B cell (primary cell): ENCODE measurements at regions not wholly inside any gene's neighbourhood (a gene's known extent, or its start where the extent isn't known, plus 50 kb on each side); places are given as distances from the start of the nearest gene placed in this dataset.

Experiments used
- ATAC-seq: fragments of 200-7000 bp; cut with Tn5 transposase; one replicate; pipeline ENCODE4 v1.10.0; 2021; ENCODE audit warnings: low read depth, mild to moderate bottlenecking, moderate number of reproducible peaks, moderate library complexity
- CTCF ChIA-PET: fragments of 350-600 bp; sonication (Branson Sonifier 250); formaldehyde crosslinking; loops from one replicate; lab custom pipeline; 2021; ENCODE audit warnings: antibody characterized with exemption, inconsistent platforms; lab: Charles Lee
- POLR2A ChIA-PET: fragments of 350-600 bp; sonication (Branson Sonifier 250); formaldehyde crosslinking; loops from one replicate; lab custom pipeline; 2021; ENCODE audit warnings: antibody characterized with exemption; lab: Charles Lee
- DNase-seq: peaks from one replicate; pipeline ENCODE4 v3.0.0; 2013
- H2AFZ ChIP-seq: 2 replicates; pipeline ENCODE4 v1.6.1; 2012; ENCODE audit warnings: mild to moderate bottlenecking, low read depth, low read length; ENCODE audit not compliant: insufficient read depth, poor library complexity, severe bottlenecking
- H3K27ac ChIP-seq, 2 donors: 1 replicate in 1 of 2; 2 replicates in 1 of 2; pipeline ENCODE4 v1.5.1; 2012 to 2013; ENCODE audit warnings: low read length in 2 of 2, mild to moderate bottlenecking in 2 of 2, moderate library complexity in 1 of 2
- H3K27me3 ChIP-seq, 4 experiments: fragments of 200-600 bp in 1 of 4; sonication (generic) in 1 of 4; replicated peaks in 1 of 4; 1 replicate in 2 of 4; 2 replicates in 2 of 4; pipeline versions ENCODE4 v1.6.1 to v1.7.0; 2013 to 2016; ENCODE audit warnings: low read length in 3 of 4, mild to moderate bottlenecking in 2 of 4, mixed read lengths in 1 of 4, moderate library complexity in 1 of 4; ENCODE audit not compliant: insufficient read depth in 4 of 4, control insufficient read depth in 3 of 4; ENCODE audit errors: control extremely low read depth in 1 of 4
- H3K36me3 ChIP-seq, 2 experiments: replicated peaks in 1 of 2; 1 replicate in 1 of 2; 2 replicates in 1 of 2; pipeline versions ENCODE4 v1.6.1 to v1.7.1; 2013; ENCODE audit warnings: low read length in 1 of 2; ENCODE audit not compliant: insufficient read depth in 2 of 2, control insufficient read depth in 1 of 2; ENCODE audit errors: control extremely low read depth in 1 of 2, extremely low read depth in 1 of 2
- H3K4me1 ChIP-seq, 2 donors: fragments of 200-600 bp in 1 of 2; sonication (generic) in 1 of 2; 1 replicate in 1 of 2; 2 replicates in 1 of 2; pipeline versions ENCODE4 v1.5.1 to v1.6.1; 2013 to 2017; ENCODE audit warnings: low read length in 2 of 2; ENCODE audit not compliant: control insufficient read depth in 2 of 2, insufficient read depth in 2 of 2
- H3K4me2 ChIP-seq: replicated peaks from 2 replicates; pipeline ENCODE3; 2012; ENCODE audit warnings: mild to moderate bottlenecking, low read depth, low read length; ENCODE audit not compliant: poor library complexity, severe bottlenecking
- H3K4me3 ChIP-seq, 5 experiments: fragments of 200-600 bp in 1 of 5; sonication (generic) in 1 of 5; 1 replicate in 3 of 5; 2 replicates in 2 of 5; pipeline versions ENCODE4 v1.5.1 to v1.7.0; 2011 to 2016; ENCODE audit warnings: low read length in 4 of 5, mild to moderate bottlenecking in 4 of 5, low read depth in 2 of 5, control low read depth in 1 of 5, moderate library complexity in 1 of 5; ENCODE audit not compliant: insufficient read depth in 1 of 5; ENCODE audit errors: control extremely low read depth in 1 of 5, extremely low read depth in 1 of 5
- H3K79me2 ChIP-seq: fragments of 200-600 bp; sonication (generic); one replicate; pipeline ENCODE4 v1.6.0; 2016; ENCODE audit warnings: low read length; ENCODE audit not compliant: control insufficient read depth, insufficient read depth
- H3K9ac ChIP-seq: fragments of 200-600 bp; sonication (generic); 2 replicates; pipeline ENCODE4 v1.6.1; 2017; ENCODE audit warnings: mild to moderate bottlenecking, low read length, moderate library complexity
- H3K9me3 ChIP-seq, 3 donors: one replicate each; pipeline versions ENCODE4 v1.6.1 to v1.7.1; 2013; ENCODE audit warnings: low read length in 2 of 3; ENCODE audit not compliant: control insufficient read depth in 2 of 3, insufficient read depth in 1 of 3; ENCODE audit errors: control extremely low read depth in 1 of 3
- H4K20me1 ChIP-seq: 2 replicates; pipeline ENCODE4 v1.6.0; 2012; ENCODE audit warnings: mild to moderate bottlenecking, low read length; ENCODE audit not compliant: insufficient read depth, control insufficient read depth, poor library complexity, severe bottlenecking
- H3K27ac Mint-ChIP-seq: one replicate; pipeline ENCODE4 v1.8.0; 2021; ENCODE audit warnings: mixed read lengths
- H3K27me3 Mint-ChIP-seq: one replicate; pipeline ENCODE4 v1.8.0; 2021; ENCODE audit warnings: mixed read lengths
- H3K4me1 Mint-ChIP-seq: one replicate; pipeline ENCODE4 v1.8.0; 2021; ENCODE audit warnings: mixed read lengths
- H3K4me3 Mint-ChIP-seq: one replicate; pipeline ENCODE4 v1.8.0; 2021; ENCODE audit warnings: mixed read lengths
- H3K9me3 Mint-ChIP-seq: one replicate; pipeline ENCODE4 v1.8.0; 2022; ENCODE audit warnings: mixed read lengths; ENCODE audit not compliant: insufficient read depth
- EZH2 ChIP-seq: IDR thresholded peaks from 2 replicates; pipeline ENCODE4 v1.6.1; 2012; ENCODE audit warnings: borderline replicate concordance, low read depth, mild to moderate bottlenecking, moderate library complexity, low read length; ENCODE audit not compliant: insufficient read depth, poor library complexity, severe bottlenecking
- WGBS: methylation state at CpG from one replicate; pipeline ENCODE4 v1.1.5; 2013; ENCODE audit warnings: missing lambda C conversion rate; ENCODE audit not compliant: insufficient coverage; 5-methylcytosine and 5-hydroxymethylcytosine counted together
- intact Hi-C: fragments of 100-400 bp; cut with micrococcal nuclease; formaldehyde crosslinking; loops from one replicate; pipeline ENCODE4 v1.10.0; 2022
- TF ChIP-seq, protein P1 (sequence below): fragments of 200-600 bp; IDR thresholded peaks from one replicate; pipeline ENCODE4 v1.8.0; 2022; ENCODE audit warnings: antibody characterized with exemption, mild to moderate bottlenecking

- no peak for DNase-seq
- ATAC-seq: no peak
- H4K20me1 ChIP-seq: no peaks in the 10 kb centered on the region
- Mint-ChIP-seq H3K27me3 (no peaks in the 10 kb centered on the region), H3K9me3 (no peaks in the 10 kb centered on the region), H3K4me3 (no peak overlapping the region), H3K4me1 (no peaks in the 10 kb centered on the region), H3K27ac (no peak overlapping the region)
- H3K36me3 ChIP-seq: no peaks in the 10 kb centered on the region
- 64% methylated on average over 2 of the region's 5 CpGs for WGBS
- no peak overlapping the region for H3K27ac ChIP-seq
- H3K4me1 ChIP-seq: no peaks in the 10 kb centered on the region
- no peak overlapping the region for H3K9ac ChIP-seq
- ChIA-PET CTCF (no interaction called here), POLR2A (no interaction called here)
- intact Hi-C loops: no loop called here
- H3K4me2 ChIP-seq: no peak overlapping the region
- H3K4me3 ChIP-seq: no peak overlapping the region
- H3K9me3 ChIP-seq: no peaks in the 10 kb centered on the region
- H2AFZ ChIP-seq: no peak overlapping the region
- H3K79me2 ChIP-seq: no peaks in the 10 kb centered on the region
- no peaks in the 10 kb centered on the region for H3K27me3 ChIP-seq
- TF ChIP-seq, protein P1, sequence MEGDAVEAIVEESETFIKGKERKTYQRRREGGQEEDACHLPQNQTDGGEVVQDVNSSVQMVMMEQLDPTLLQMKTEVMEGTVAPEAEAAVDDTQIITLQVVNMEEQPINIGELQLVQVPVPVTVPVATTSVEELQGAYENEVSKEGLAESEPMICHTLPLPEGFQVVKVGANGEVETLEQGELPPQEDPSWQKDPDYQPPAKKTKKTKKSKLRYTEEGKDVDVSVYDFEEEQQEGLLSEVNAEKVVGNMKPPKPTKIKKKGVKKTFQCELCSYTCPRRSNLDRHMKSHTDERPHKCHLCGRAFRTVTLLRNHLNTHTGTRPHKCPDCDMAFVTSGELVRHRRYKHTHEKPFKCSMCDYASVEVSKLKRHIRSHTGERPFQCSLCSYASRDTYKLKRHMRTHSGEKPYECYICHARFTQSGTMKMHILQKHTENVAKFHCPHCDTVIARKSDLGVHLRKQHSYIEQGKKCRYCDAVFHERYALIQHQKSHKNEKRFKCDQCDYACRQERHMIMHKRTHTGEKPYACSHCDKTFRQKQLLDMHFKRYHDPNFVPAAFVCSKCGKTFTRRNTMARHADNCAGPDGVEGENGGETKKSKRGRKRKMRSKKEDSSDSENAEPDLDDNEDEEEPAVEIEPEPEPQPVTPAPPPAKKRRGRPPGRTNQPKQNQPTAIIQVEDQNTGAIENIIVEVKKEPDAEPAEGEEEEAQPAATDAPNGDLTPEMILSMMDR: no peak
- TF ChIP-seq EZH2: no peak
Observed at GRCh38 chr4:44002368-44002767, 446.2 kb downstream of the KCTD8 start.

DNA sequence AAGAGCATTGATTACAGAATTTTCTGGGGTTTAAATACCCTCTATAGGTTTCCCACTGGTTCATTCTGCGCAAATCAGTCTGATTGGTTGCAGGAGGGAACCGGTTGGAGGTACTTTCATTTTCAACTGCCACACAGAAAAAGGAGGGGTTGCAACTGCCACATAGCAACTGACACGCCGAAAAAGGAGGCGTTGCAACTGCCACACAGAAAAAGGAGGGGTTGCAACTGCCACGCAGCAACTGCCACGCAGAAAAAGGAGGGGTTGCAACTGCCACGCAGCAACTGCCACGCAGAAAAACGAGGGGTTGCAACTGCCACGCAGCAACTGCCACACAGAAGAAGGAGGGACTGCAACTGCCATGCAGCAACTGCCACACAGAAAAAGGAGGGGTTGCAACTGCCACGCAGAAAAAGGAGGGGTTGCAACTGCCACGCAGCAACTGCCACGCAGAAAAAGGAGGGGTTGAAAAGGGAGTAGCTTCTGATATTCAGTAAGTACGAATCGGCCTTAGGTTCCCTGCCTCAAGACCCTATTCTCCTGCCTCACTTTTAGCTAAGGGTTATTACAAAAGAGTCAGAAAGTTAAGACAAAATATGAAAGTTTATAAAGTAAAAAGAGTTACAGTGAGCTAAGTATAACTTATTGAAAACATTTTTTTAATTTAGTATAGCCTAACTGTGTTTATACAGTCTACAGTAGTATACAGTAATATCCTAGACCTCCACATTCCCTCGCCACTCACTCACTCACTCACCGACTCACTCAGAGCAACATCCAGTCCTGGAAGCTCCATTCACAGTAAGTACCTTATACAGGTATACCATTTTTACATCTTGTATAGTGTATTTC lies 431.8 kb downstream of the KCTD8 start:
- 98% methylated on average over 9 of the region's 18 CpGs for WGBS
- no peak overlapping the region for H3K4me3 Mint-ChIP-seq
- no peak overlapping the region for H3K4me2 ChIP-seq
- no peaks in the 10 kb centered on the region for H3K79me2 ChIP-seq
- H2AFZ ChIP-seq: no peak overlapping the region
- no peak overlapping the region for H3K27ac Mint-ChIP-seq
- ChIA-PET POLR2A (no interaction called here), CTCF (no interaction called here)
- no peak overlapping the region for H3K9ac ChIP-seq
- intact Hi-C loops: no loop called here
- peaks cover 2% of the 10 kb centered on the region for H3K9me3 Mint-ChIP-seq
- no peak for ATAC-seq
- no peak overlapping the region for H3K27ac ChIP-seq
- peaks cover 0 to 8% (median 0%) of the 10 kb centered on the region in 3 donors for H3K9me3 ChIP-seq
- TF ChIP-seq, protein P1: no peak
- no peak for TF ChIP-seq EZH2
- H3K36me3 ChIP-seq: no peaks in the 10 kb centered on the region
- no peak for DNase-seq
- no peaks in the 10 kb centered on the region for H3K27me3 ChIP-seq
- H4K20me1 ChIP-seq: no peaks in the 10 kb centered on the region
- H3K4me1 ChIP-seq: no peaks in the 10 kb centered on the region
- H3K4me3 ChIP-seq: no peak overlapping the region
- no peaks in the 10 kb centered on the region for H3K27me3 Mint-ChIP-seq
- H3K4me1 Mint-ChIP-seq: no peaks in the 10 kb centered on the region
